Endothelial cell of umbilical vein (primary cell): ENCODE measurements at regions not wholly inside any gene's neighbourhood (a gene's known extent, or its start where the extent isn't known, plus 50 kb on each side); places are given as distances from the start of the nearest gene placed in this dataset.

ENCODE experiments used
- BruUV-seq: library from RNA; stranded (reverse); fragments of 400-500 nt; replicated peaks from 2 replicates; lab custom pipeline; 2021; lab: Mats Ljungman, UMichigan
- CTCF ChIA-PET: fragments of 300-600, 350-600 bp; sonication (Branson Sonifier 250); formaldehyde crosslinking; loops from one replicate; lab custom pipeline; 2021; ENCODE audit warnings: antibody characterized with exemption, inconsistent platforms; lab: Charles Lee
- POLR2A ChIA-PET: fragments of 300-600, 350-600 bp; sonication (Branson Sonifier 250); formaldehyde crosslinking; loops from one replicate; lab custom pipeline; 2021; ENCODE audit warnings: antibody characterized with exemption, inconsistent platforms; lab: Charles Lee
- DNase-seq: peaks from one replicate; pipeline ENCODE4 v3.0.0-alpha.2; 2011; ENCODE audit warnings: low read depth, low spot score
- FAIRE-seq: peaks from 2 replicates; lab custom pipeline; 2011; peaks lifted over from hg19 to GRCh38; lab: Jason Lieb, UNC
- H2AFZ ChIP-seq: 2 replicates; pipeline ENCODE4 v1.6.0; 2012; ENCODE audit warnings: low read depth, low read length, control low read depth, inconsistent platforms
- H3K27ac ChIP-seq: 2 replicates; pipeline ENCODE4 v1.5.1; 2011; ENCODE audit warnings: low read depth, mild to moderate bottlenecking, control low read depth, low read length, moderate library complexity; ENCODE audit not compliant: insufficient read depth
- H3K27me3 ChIP-seq, 2 experiments: 2 replicates each; pipeline versions ENCODE4 v1.6.0 to v1.6.1; 2011; ENCODE audit warnings: low read length in 2 of 2, mixed read lengths in 1 of 2; ENCODE audit not compliant: control insufficient read depth in 2 of 2, insufficient read depth in 2 of 2
- H3K36me3 ChIP-seq, 2 experiments: 2 replicates in 1 of 2; 3 replicates in 1 of 2; pipeline ENCODE4 v1.5.1; 2011; ENCODE audit warnings: low read length in 2 of 2, mild to moderate bottlenecking in 1 of 2, moderate library complexity in 1 of 2; ENCODE audit not compliant: control insufficient read depth in 2 of 2, insufficient read depth in 2 of 2; ENCODE audit errors: extremely low read depth in 1 of 2
- H3K4me1 ChIP-seq: 3 replicates; pipeline ENCODE4 v1.5.1; 2011; ENCODE audit warnings: mild to moderate bottlenecking, low read length; ENCODE audit not compliant: control insufficient read depth, insufficient read depth; ENCODE audit errors: extremely low read depth
- H3K4me2 ChIP-seq: 2 replicates; pipeline ENCODE4 v1.6.1; 2011; ENCODE audit warnings: low read length, control low read depth, mixed read lengths; ENCODE audit not compliant: insufficient read depth
- H3K4me3 ChIP-seq, 3 experiments: fragments of 200-600 bp in 1 of 3; sonication (generic), shearing (Covaris generic) in 1 of 3; replicated peaks in 1 of 3; 2 replicates each; pipeline ENCODE4 v1.5.1; 2011 to 2016; ENCODE audit warnings: control low read depth in 3 of 3, low read length in 3 of 3, mild to moderate bottlenecking in 2 of 3, inconsistent platforms in 1 of 3, low read depth in 1 of 3, moderate library complexity in 1 of 3; ENCODE audit not compliant: insufficient read depth in 1 of 3
- H3K79me2 ChIP-seq: 2 replicates; pipeline ENCODE4 v1.6.0; 2012; ENCODE audit warnings: low read length, inconsistent platforms; ENCODE audit not compliant: control insufficient read depth, insufficient read depth
- H3K9ac ChIP-seq: replicated peaks from 2 replicates; pipeline ENCODE3; 2011; ENCODE audit warnings: low read length, control low read depth; ENCODE audit not compliant: insufficient read depth; ENCODE audit errors: extremely low read depth
- H3K9me1 ChIP-seq: replicated peaks from 3 replicates; pipeline ENCODE4 v1.6.0; 2011; ENCODE audit warnings: mild to moderate bottlenecking, low read length; ENCODE audit not compliant: control insufficient read depth, insufficient read depth; ENCODE audit errors: extremely low read depth
- H3K9me3 ChIP-seq: replicated peaks from 2 replicates; pipeline ENCODE4 v1.5.1; 2012; ENCODE audit warnings: low read length, inconsistent platforms; ENCODE audit not compliant: control insufficient read depth, insufficient read depth
- H4K20me1 ChIP-seq: replicated peaks from 2 replicates; pipeline ENCODE3; 2011; ENCODE audit warnings: mild to moderate bottlenecking, low read length; ENCODE audit not compliant: control insufficient read depth, insufficient read depth; ENCODE audit errors: extremely low read depth
- EZH2 ChIP-seq: IDR thresholded peaks from 2 replicates; pipeline ENCODE4 v1.6.1; 2012; ENCODE audit warnings: borderline replicate concordance, low read depth, mild to moderate bottlenecking, moderate library complexity, low read length, inconsistent platforms; ENCODE audit not compliant: severe bottlenecking
- FOS ChIP-seq: IDR thresholded peaks from 2 replicates; pipeline ENCODE4 v1.6.1; 2011; ENCODE audit warnings: mild to moderate bottlenecking, low read length, moderate library complexity, borderline replicate concordance; ENCODE audit not compliant: insufficient read depth
- GATA2 ChIP-seq: IDR thresholded peaks from 2 replicates; pipeline ENCODE4 v1.7.0; 2011; ENCODE audit warnings: low read depth, mild to moderate bottlenecking, moderate library complexity, mixed read lengths, low read length; ENCODE audit not compliant: insufficient read length, insufficient read depth
- JUN ChIP-seq: IDR thresholded peaks from 2 replicates; pipeline ENCODE4 v1.6.1; 2011; ENCODE audit warnings: borderline replicate concordance, low read depth; ENCODE audit not compliant: insufficient read length, insufficient read depth
- MYC ChIP-seq: IDR thresholded peaks from one replicate; pipeline ENCODE4 v1.6.1; 2011; ENCODE audit warnings: mild to moderate bottlenecking, low read depth, low read length
- POLR2A ChIP-seq: IDR thresholded peaks from 2 replicates; pipeline ENCODE4 v1.6.1; 2012; ENCODE audit warnings: low read depth, mild to moderate bottlenecking, control low read depth, low read length
- POLR2AphosphoS5 ChIP-seq: IDR thresholded peaks from 2 replicates; pipeline ENCODE4 v1.6.1; 2012; ENCODE audit warnings: low read depth, mild to moderate bottlenecking, control low read depth, low read length, moderate library complexity; ENCODE audit not compliant: insufficient read depth
- dilution Hi-C: fragments of 300-500 bp; cut with MboI; formaldehyde crosslinking; loops from one replicate; pipeline ENCODE4 v1.15.0; 2019; ENCODE audit warnings: low sequenced_read_pairs; ENCODE audit not compliant: extremely low pct_ligation_motif_present
- intact Hi-C: fragments of 100-400 bp; cut with micrococcal nuclease; formaldehyde crosslinking; loops from one replicate; pipeline ENCODE4 v1.10.0; 2022
- TF ChIP-seq, protein P1 (sequence below): IDR thresholded peaks from 2 replicates; pipeline ENCODE4 v1.6.1; 2011; ENCODE audit not compliant: insufficient read depth, insufficient read length
- TF ChIP-seq, protein P2 (sequence below), 2 donors: IDR thresholded peaks; 1 replicate in 1 of 2; 2 replicates in 1 of 2; pipeline ENCODE4 v1.5.1; 2011; ENCODE audit warnings: low read length in 2 of 2, mild to moderate bottlenecking in 2 of 2, moderate library complexity in 2 of 2, control low read depth in 1 of 2, inconsistent platforms in 1 of 2, low read depth in 1 of 2; ENCODE audit not compliant: insufficient read depth in 1 of 2; ENCODE audit errors: extremely low read depth in 1 of 2

DNA sequence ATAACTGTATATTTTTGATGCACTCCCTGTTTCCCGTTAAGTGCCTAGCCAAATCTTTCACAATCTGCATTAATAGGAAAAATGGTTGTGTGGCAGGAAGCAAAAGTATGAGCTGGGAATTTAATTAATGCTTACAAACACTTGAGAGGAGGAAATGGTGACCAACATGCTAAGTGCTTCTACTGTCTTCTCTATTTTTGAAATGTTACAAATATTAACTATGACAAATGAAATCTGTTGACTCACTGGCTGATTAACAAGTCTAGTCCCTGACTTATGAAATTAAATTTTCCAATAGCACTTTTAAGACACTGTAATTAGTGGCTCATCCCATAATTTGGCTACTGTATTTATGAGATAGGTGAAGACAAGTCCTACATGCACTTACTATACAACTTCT lies 446.9 kb upstream of the DPPA4 start:
- Histone ChIP-seq H3K4me1 (no peaks in the 10 kb centered on the region), H3K9ac (no peak overlapping the region), H3K9me1 (no peaks in the 10 kb centered on the region), H3K4me3 (no peak overlapping the region), H2AFZ (no peak overlapping the region), H3K9me3 (no peaks in the 10 kb centered on the region), H3K4me2 (no peak overlapping the region), H4K20me1 (no peaks in the 10 kb centered on the region), H3K27ac (no peak overlapping the region), H3K79me2 (no peaks in the 10 kb centered on the region), H3K27me3 (no peaks in the 10 kb centered on the region), H3K36me3 (no peaks in the 10 kb centered on the region)
- no peak for DNase-seq
- TF ChIP-seq EZH2 (no peak), POLR2AphosphoS5 (no peak), POLR2A (no peak), GATA2 (no peak), JUN (no peak), MYC (no peak), FOS (no peak)
- TF ChIP-seq, protein P1, sequence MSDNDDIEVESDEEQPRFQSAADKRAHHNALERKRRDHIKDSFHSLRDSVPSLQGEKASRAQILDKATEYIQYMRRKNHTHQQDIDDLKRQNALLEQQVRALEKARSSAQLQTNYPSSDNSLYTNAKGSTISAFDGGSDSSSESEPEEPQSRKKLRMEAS, result no peak
- TF ChIP-seq, protein P2, sequence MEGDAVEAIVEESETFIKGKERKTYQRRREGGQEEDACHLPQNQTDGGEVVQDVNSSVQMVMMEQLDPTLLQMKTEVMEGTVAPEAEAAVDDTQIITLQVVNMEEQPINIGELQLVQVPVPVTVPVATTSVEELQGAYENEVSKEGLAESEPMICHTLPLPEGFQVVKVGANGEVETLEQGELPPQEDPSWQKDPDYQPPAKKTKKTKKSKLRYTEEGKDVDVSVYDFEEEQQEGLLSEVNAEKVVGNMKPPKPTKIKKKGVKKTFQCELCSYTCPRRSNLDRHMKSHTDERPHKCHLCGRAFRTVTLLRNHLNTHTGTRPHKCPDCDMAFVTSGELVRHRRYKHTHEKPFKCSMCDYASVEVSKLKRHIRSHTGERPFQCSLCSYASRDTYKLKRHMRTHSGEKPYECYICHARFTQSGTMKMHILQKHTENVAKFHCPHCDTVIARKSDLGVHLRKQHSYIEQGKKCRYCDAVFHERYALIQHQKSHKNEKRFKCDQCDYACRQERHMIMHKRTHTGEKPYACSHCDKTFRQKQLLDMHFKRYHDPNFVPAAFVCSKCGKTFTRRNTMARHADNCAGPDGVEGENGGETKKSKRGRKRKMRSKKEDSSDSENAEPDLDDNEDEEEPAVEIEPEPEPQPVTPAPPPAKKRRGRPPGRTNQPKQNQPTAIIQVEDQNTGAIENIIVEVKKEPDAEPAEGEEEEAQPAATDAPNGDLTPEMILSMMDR (IDR thresholded peaks at IDR 0.05; ENCODE audit: extremely low read depth in 1 of 2, insufficient read depth in 1 of 2, low read depth in 1 of 2, low read length in 2 of 2), result no peak
- intact Hi-C loops, result no loop called here
- CTCF ChIA-PET, result no interaction called here
- FAIRE-seq, result no peak
- dilution Hi-C loops, result no loop called here
- POLR2A ChIA-PET, result no interaction called here
- no TSS peak for BruUV-seq
